GM12875 (cell line): ENCODE measurements at regions not wholly inside any gene's neighbourhood (a gene's known extent, or its start where the extent isn't known, plus 50 kb on each side); places are given as distances from the start of the nearest gene placed in this dataset.

ENCODE experiments used
- H3K4me3 ChIP-seq: one replicate; pipeline ENCODE4 v1.5.1; 2011; ENCODE audit warnings: low read depth, low read length, control low read depth
- TF ChIP-seq, protein P1 (sequence below): IDR thresholded peaks from 2 replicates; pipeline ENCODE4 v1.5.1; 2011; ENCODE audit warnings: low read depth, mild to moderate bottlenecking, control low read depth, inconsistent platforms, low read length, moderate library complexity, borderline replicate concordance; ENCODE audit not compliant: insufficient read depth

DNA sequence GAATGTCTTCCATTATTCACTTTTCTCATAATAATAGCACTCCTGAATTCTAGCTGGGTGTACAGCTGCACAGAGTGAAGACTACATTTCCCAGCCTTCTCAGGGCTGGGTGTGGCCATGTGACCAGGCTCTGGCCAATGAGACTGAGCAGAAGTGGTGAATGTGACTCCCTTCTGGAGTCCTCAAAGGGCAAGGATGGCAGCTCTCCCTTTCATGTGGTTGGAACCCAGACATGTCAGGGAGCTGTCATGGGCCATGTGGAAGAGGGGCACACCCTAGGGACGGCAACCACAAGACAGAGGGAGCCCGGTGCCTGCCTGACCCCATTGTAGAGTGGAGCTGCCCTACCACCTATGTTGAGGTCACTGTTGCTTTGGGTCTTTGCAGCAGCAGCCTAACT is 312.8 kb upstream of the SULF2 start:
- no peak overlapping the region for H3K4me3 ChIP-seq
- TF ChIP-seq, protein P1, sequence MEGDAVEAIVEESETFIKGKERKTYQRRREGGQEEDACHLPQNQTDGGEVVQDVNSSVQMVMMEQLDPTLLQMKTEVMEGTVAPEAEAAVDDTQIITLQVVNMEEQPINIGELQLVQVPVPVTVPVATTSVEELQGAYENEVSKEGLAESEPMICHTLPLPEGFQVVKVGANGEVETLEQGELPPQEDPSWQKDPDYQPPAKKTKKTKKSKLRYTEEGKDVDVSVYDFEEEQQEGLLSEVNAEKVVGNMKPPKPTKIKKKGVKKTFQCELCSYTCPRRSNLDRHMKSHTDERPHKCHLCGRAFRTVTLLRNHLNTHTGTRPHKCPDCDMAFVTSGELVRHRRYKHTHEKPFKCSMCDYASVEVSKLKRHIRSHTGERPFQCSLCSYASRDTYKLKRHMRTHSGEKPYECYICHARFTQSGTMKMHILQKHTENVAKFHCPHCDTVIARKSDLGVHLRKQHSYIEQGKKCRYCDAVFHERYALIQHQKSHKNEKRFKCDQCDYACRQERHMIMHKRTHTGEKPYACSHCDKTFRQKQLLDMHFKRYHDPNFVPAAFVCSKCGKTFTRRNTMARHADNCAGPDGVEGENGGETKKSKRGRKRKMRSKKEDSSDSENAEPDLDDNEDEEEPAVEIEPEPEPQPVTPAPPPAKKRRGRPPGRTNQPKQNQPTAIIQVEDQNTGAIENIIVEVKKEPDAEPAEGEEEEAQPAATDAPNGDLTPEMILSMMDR = no peak

DNA sequence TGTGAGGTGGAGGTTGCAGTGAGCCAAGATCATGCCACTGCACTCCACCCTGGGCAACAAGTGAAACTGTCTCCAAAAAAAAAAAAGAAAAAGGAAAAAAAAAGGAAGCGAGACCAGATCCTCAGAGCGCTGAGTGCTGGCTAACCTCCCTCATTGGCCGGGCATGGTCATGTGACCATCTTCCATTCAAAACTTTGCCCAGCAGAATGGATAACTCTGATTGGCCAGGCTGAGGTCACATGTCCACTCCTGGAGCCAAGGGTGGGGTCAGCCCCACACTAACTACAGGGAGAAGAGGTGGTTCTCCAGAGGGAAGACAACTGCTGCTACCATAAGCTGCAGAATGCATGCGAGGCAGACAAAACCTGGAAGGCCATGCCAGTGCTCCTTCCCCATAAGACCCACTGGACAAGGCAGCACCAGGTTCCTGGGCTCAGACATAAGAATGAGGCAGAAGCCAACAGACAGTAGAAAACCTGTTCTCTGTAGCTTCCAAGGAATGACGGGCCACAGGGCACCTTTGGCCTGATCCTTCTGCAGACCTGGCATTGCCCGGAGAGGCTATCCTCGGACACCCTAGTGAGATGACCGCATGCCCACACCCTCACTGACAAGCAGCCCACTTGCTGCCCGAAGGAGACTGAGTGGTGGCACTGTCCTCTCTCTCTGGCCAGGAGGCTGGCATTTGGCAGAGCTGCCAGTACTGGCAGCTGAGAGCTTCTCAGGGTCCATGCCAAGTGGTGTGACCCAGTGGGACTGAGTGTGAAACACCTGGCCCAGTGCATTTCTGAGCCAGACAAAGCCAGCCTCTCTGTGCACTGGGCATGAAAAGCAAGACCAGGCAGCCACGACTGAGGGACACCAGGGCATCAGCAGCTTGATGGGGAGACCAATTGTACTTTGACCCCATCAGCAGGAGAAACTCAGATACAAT is 311.9 kb upstream of the SULF2 start:
- TF ChIP-seq, protein P1 = no peak

DNA sequence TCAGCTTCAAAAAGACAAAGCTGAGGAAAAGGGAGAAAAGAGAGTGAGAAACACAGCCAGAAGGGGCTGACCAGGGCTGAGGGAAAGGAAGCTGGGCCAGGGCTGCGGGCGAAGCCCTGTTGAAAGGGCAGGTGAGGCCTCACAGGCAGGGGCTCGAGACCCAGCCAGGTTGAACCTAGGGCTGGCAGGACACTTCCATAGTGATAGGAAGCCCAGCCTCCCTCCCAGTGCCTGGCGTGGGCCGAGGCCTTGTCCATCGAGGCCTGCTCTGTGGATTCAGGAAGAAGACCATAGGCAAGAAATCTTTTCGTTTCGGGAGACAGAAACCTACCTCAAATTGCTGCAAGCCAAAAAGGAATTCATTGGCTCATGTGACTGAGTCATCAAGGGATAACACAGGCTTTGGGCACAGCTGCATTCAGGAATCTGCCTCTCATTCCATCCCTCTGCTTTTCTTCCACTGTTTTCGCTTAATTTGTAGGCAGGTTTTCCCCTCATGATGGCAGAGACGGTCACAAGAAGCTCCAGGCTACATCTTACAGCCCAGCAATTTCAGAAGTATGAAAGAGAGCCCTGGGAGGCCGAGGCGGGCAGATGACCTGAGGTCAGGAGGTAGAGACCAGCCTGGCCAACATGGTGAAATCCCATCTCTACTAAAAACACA is 311.1 kb upstream of the SULF2 start:
- TF ChIP-seq, protein P1 = no peak
- no peak overlapping the region for H3K4me3 ChIP-seq

More for the DNA sequence above, 311.9 kb upstream of the SULF2 start:
- H3K4me3 ChIP-seq = no peak overlapping the region

DNA sequence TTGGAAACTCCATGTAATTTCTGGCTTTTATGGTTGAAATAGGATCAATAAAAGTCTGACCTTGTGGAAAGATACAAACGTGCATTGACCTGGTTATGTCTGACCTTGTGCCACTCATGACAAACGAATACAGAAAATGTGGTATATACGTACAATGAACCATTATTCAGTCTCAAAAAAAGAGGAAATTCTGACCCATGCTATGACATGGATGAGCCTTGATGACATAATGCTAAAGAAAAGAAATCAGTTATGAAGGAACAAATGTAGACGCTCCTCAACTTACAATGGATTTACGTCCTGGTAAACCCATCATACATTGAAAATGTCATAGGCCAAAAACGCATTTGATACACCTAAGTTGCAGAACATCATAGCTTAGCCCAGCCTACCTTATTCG is 309.7 kb upstream of the SULF2 start:
- TF ChIP-seq, protein P1 = no peak

DNA sequence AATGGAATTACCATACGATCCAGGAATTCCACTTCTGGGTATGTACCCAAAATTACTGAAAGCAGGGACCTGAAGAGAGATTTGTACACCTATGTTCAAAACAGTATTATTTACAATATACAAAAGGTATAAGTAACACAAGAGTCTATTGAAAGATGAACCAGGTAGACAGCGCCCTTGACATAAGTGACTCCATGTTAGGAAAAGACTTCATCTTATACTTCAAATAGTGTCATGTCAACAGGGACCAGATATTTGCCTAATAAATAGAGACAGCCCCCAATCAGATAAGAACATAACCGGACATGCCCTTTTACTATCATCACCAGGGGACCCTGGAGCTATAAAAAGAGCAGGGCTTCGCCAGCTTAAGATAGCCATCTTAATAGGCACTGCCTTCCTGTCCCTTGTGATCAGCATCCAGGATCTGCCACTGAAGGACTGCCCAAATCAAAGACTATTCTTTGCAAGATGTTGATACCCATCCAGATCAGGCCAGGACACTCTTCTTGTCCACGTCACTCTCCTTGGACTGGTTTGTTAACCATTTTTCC is 309.0 kb upstream of the SULF2 start:
- no peak overlapping the region for H3K4me3 ChIP-seq
- TF ChIP-seq, protein P1 = no peak

More for the DNA sequence above, 309.7 kb upstream of the SULF2 start:
- H3K4me3 ChIP-seq = no peak overlapping the region

DNA sequence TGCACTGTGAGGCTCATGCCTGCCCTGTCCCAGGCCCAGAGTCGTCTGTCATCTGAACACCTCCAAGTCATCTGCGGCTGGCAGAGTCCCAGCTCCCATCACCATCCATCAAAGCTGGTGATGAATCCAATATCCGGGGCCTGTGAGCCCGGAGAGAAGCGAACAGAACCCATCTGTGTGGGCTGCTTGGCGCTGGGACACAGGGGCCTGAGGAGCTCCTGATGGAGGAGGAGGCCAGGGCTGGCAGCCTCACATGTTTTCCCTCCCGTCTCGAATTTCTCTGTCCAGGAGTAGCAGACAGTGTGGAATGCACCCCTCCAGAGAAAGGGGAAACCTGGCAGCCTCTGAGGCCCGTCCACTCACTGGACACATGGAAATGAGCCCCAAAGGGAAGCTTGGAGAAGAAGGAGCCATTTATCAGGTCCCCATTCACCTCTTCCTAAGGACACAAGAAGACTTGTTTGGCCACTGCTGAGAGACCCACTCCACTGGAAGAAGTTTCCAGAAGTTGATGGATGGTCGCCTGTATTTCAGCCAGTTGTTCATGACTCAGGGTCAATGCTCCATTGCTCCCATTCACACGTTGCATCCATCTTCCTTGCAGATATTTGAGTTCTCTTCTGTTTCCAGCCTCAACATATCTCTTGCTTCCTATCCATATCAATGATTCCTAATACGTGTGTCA is 307.5 kb upstream of the SULF2 start:
- TF ChIP-seq, protein P1 = no peak
- H3K4me3 ChIP-seq = no peak overlapping the region
